RPMI7951 (cell line): ENCODE measurements at regions not wholly inside any gene's neighbourhood (a gene's known extent, or its start where the extent isn't known, plus 50 kb on each side); places are given as distances from the start of the nearest gene placed in this dataset.

Experiments
- DNase-seq: peaks from one replicate; pipeline ENCODE4 v3.0.0-alpha.2; 2012; ENCODE audit warnings: low read depth

- no peak for DNase-seq
Observed at GRCh38 chr9:129330711-129331492, 152.8 kb upstream of the IER5L start.

GRCh38 chr9:129328355-129329042 is 150.4 kb upstream of the IER5L start:
- DNase-seq: no peak

- DNase-seq: peak; percentile 40
Observed at GRCh38 chr9:129327552-129328328, 149.7 kb upstream of the IER5L start.

- DNase-seq: no peak
Observed at GRCh38 chr9:129326061-129327005, 148.3 kb upstream of the IER5L start.

- DNase-seq: no peak
Observed at GRCh38 chr9:129324808-129325502, 146.9 kb upstream of the IER5L start.

GRCh38 chr9:129323999-129324553 is 146.0 kb upstream of the IER5L start:
- DNase-seq: no peak

GRCh38 chr9:129323376-129323998 is 145.4 kb upstream of the IER5L start:
- no peak for DNase-seq

GRCh38 chr9:129322641-129323375 is 144.7 kb upstream of the IER5L start:
- no peak for DNase-seq

- DNase-seq: no peak
Observed at GRCh38 chr9:129322022-129322621, 144.1 kb upstream of the IER5L start.

- DNase-seq: no peak
Observed at GRCh38 chr9:129321286-129322021, 143.4 kb upstream of the IER5L start.

GRCh38 chr9:129320575-129321285 is 142.7 kb upstream of the IER5L start:
- DNase-seq: peak; percentile 89

- DNase-seq: no peak
Observed at GRCh38 chr9:129319938-129320481, 141.9 kb upstream of the IER5L start.

GRCh38 chr9:129319076-129319937 is 141.2 kb upstream of the IER5L start:
- DNase-seq: no peak

- no peak for DNase-seq
Observed at GRCh38 chr9:129318121-129319075, 140.3 kb upstream of the IER5L start.
